Transverse colon (tissue), 4 donors: ENCODE measurements at regions not wholly inside any gene's neighbourhood (a gene's known extent, or its start where the extent isn't known, plus 50 kb on each side); places are given as distances from the start of the nearest gene placed in this dataset.

Experiments
- DNase-seq: peaks from one replicate; pipeline ENCODE4 v3.0.0-alpha.2; 2019
- H3K27ac ChIP-seq, 4 donors: fragments of 200-600 bp; sonication (generic); 2 replicates each; pipeline ENCODE4 v1.5.1; 2016 to 2018; ENCODE audit warnings: inconsistent platforms in 4 of 4
- H3K27me3 ChIP-seq: fragments of 200-600 bp; sonication (generic); 2 replicates; pipeline ENCODE4 v1.5.1; 2017; ENCODE audit warnings: inconsistent platforms
- H3K36me3 ChIP-seq, 4 donors: fragments of 200-600 bp; sonication (generic); 2 replicates each; pipeline ENCODE4 v1.5.1; 2017 to 2019; ENCODE audit warnings: inconsistent platforms in 4 of 4
- H3K4me1 ChIP-seq, 4 donors: fragments of 200-600 bp; sonication (generic); 2 replicates each; pipeline ENCODE4 v1.5.1; 2017 to 2020; ENCODE audit warnings: inconsistent platforms in 4 of 4
- H3K4me3 ChIP-seq, 4 donors: fragments of 200-600 bp; sonication (generic); 1 replicate in 1 of 4; 2 replicates in 3 of 4; pipeline versions ENCODE4 v1.5.1 to v1.6.1; 2017 to 2019; ENCODE audit warnings: inconsistent platforms in 4 of 4
- H3K9me3 ChIP-seq, 2 donors: fragments of 200-600 bp; sonication (generic); 2 replicates each; pipeline ENCODE4 v1.5.1; 2017 to 2019; ENCODE audit warnings: inconsistent platforms in 2 of 2
- EP300 ChIP-seq: sonication (generic); formaldehyde crosslinking; IDR thresholded peaks from one replicate; pipeline ENCODE4 v1.6.1; 2017; ENCODE audit warnings: antibody characterized with exemption, low read depth
- POLR2A ChIP-seq: fragments of 450-650 bp; IDR thresholded peaks from one replicate; pipeline ENCODE4 v1.6.1; 2016; ENCODE audit warnings: antibody characterized with exemption, mild to moderate bottlenecking, moderate library complexity
- POLR2AphosphoS5 ChIP-seq, 3 donors: sonication (generic); formaldehyde crosslinking; IDR thresholded peaks; one replicate each; pipeline ENCODE4 v1.6.1; 2016; ENCODE audit warnings: antibody characterized with exemption in 3 of 3
- WGBS, 2 donors: methylation state at CpG; one replicate each; pipeline ENCODE4 v1.1.5; 2018; ENCODE audit warnings: low coverage in 1 of 2; 5-methylcytosine and 5-hydroxymethylcytosine counted together
- in situ Hi-C, 4 donors: fragments of 200-750 bp; cut with MboI; loops; one replicate each; pipeline versions ENCODE4 v1.15.0 to v1.15.1; 2017; ENCODE audit warnings: low sequenced_read_pairs in 3 of 4, low pct_ligation_motif_present in 1 of 4, low pct_unique_long_range_greater_than_20kb in 1 of 4
- intact Hi-C: fragments of 100-400 bp; cut with DNase I; formaldehyde crosslinking; loops from one replicate; pipeline ENCODE4 v1.15.1; 2023; ENCODE audit warnings: low total_unique reads
- TF ChIP-seq, protein P1 (sequence below), 5 experiments: fragments of 200-600 bp in 3 of 5; fragments of 450-650 bp in 2 of 5; sonication (generic) in 3 of 5; IDR thresholded peaks; 1 replicate in 2 of 5; 2 replicates in 3 of 5; pipeline ENCODE4 v1.5.1; 2016 to 2017; ENCODE audit warnings: antibody characterized with exemption in 5 of 5, inconsistent platforms in 3 of 5, mild to moderate bottlenecking in 2 of 5, moderate library complexity in 1 of 5

DNA sequence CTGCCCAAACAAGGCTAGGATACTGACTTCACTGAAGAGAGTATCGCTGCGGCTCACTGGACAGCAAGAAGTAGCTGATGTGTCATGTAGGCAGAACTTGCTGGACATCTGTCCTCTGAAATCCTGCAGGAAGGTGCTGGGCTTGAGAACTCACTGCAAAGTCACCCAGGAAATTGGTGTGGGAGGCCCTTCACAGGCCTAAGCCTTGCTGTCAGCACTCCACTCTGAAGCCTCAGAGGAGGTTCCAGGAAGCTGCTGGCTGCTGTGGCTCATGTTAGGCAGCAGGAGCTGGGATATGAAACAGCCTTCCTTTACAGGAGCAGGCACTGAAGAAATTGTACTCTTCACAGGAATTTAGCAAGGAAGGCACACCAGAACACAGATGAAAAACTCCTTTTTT is 88.3 kb upstream of the CCDC68 start:
- intact Hi-C loops = no loop called here

DNA sequence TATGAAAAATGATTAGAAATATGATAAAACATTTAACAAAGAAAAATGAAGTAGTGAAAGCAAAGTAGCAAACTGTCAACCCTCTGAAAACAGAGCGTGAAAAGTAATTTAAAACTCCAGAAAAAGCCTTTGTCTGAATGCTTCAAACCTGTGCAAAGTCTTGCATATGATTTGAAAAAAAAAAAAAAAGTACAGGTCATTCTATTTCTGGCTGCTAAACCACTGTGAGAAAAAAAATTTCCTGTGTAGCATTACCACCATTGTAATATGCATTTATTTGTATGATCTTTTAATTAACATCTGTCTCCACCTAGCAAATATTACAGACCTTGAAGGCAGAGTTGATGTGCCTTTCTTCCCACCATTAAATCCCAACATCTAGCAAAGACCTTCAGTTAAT is 82.1 kb upstream of the CCDC68 start:
- H3K4me1 ChIP-seq = no peaks in the 10 kb centered on the region
- WGBS, 2 donors = 77 to 85% methylated on average over 1 of the region's 1 CpG
- H3K36me3 ChIP-seq = no peaks in the 10 kb centered on the region
- no peak for DNase-seq
- no peak overlapping the region for H3K27ac ChIP-seq
- no peaks in the 10 kb centered on the region for H3K9me3 ChIP-seq
- no peaks in the 10 kb centered on the region for H3K27me3 ChIP-seq
- intact Hi-C loops = no loop called here
- TF ChIP-seq POLR2A (no peak), EP300 (no peak), POLR2AphosphoS5 (IDR thresholded peaks at IDR 0.05) (no peak)
- TF ChIP-seq, protein P1, sequence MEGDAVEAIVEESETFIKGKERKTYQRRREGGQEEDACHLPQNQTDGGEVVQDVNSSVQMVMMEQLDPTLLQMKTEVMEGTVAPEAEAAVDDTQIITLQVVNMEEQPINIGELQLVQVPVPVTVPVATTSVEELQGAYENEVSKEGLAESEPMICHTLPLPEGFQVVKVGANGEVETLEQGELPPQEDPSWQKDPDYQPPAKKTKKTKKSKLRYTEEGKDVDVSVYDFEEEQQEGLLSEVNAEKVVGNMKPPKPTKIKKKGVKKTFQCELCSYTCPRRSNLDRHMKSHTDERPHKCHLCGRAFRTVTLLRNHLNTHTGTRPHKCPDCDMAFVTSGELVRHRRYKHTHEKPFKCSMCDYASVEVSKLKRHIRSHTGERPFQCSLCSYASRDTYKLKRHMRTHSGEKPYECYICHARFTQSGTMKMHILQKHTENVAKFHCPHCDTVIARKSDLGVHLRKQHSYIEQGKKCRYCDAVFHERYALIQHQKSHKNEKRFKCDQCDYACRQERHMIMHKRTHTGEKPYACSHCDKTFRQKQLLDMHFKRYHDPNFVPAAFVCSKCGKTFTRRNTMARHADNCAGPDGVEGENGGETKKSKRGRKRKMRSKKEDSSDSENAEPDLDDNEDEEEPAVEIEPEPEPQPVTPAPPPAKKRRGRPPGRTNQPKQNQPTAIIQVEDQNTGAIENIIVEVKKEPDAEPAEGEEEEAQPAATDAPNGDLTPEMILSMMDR (IDR thresholded peaks at IDR 0.05) = no peak
- in situ Hi-C loops = no loop called here
- H3K4me3 ChIP-seq = no peak overlapping the region

More for the DNA sequence above, 88.3 kb upstream of the CCDC68 start:
- no peaks in the 10 kb centered on the region for H3K36me3 ChIP-seq
- no peaks in the 10 kb centered on the region for H3K9me3 ChIP-seq
- no peak for DNase-seq
- no peak overlapping the region for H3K4me3 ChIP-seq
- in situ Hi-C loops = no loop called here
- TF ChIP-seq POLR2A (no peak), POLR2AphosphoS5 (IDR thresholded peaks at IDR 0.05) (no peak), EP300 (no peak)
- TF ChIP-seq, protein P1 (IDR thresholded peaks at IDR 0.05) = no peak
- no peaks in the 10 kb centered on the region for H3K4me1 ChIP-seq
- no peak overlapping the region for H3K27ac ChIP-seq
- no peaks in the 10 kb centered on the region for H3K27me3 ChIP-seq
- WGBS, 2 donors = 95% methylated on average over 2 of the region's 2 CpGs; no CpG with 5 or more reads in 1 of the 2 donors

DNA sequence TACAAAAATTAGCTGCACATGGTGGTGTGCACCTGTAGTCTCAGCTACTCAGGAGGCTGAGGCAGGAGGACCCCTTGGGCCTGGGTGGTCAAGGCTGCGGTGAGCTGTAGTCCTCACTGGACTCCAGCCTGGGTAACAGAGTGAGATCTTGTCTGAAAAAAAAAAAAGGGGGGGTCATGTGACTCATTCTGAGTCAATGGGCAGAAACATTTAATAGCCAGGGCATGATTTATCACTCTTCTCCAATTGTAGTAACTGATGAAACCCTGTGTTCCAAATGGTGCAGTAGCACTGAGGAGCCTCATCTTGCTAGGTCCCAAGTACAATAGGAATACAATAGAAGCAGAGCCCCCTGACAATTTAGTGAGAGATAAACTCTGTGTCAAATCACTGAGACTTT is 78.9 kb upstream of the CCDC68 start:
- Histone ChIP-seq H3K27me3 (no peaks in the 10 kb centered on the region), H3K36me3 (no peaks in the 10 kb centered on the region), H3K4me1 (no peaks in the 10 kb centered on the region), H3K4me3 (no peak overlapping the region), H3K27ac (no peak overlapping the region), H3K9me3 (no peaks in the 10 kb centered on the region)
- TF ChIP-seq, protein P1 (IDR thresholded peaks at IDR 0.05) = no peak
- no peak for TF ChIP-seq POLR2AphosphoS5 (IDR thresholded peaks at IDR 0.05)
- intact Hi-C loops = no loop called here
- WGBS, 2 donors = 92 to 100% methylated on average over 1 of the region's 1 CpG
- in situ Hi-C loops = no loop called here
- no peak for DNase-seq

DNA sequence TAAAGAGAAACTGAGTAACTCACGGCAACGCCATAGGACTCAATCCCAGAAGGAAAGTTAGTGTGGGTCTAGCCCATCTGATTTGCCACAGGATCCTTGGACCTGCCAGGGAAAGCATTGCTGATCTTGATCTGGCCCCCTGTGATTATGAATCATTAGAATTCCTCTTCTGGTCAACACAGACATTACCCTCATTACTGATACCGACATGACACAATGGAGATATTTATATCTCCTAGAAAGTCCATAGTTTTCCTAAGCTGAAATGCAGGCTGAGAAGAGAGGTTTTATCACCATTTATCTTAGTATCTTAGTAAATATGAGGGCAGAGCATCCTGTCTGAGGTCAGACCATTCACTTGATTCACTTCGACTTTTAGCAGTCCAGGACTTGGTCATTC is 75.5 kb upstream of the CCDC68 start:
- no peaks in the 10 kb centered on the region for H3K36me3 ChIP-seq
- intact Hi-C loops = no loop called here
- H3K4me3 ChIP-seq = no peak overlapping the region
- no peak for TF ChIP-seq POLR2AphosphoS5 (IDR thresholded peaks at IDR 0.05)
- H3K27ac ChIP-seq = no peak overlapping the region
- no peak for DNase-seq
- 62 to 82% methylated on average over 2 to 4 of the region's 4 CpGs for WGBS, 2 donors
- no peaks in the 10 kb centered on the region for H3K4me1 ChIP-seq
- H3K9me3 ChIP-seq = no peaks in the 10 kb centered on the region
- in situ Hi-C loops = no loop called here
- no peaks in the 10 kb centered on the region for H3K27me3 ChIP-seq

DNA sequence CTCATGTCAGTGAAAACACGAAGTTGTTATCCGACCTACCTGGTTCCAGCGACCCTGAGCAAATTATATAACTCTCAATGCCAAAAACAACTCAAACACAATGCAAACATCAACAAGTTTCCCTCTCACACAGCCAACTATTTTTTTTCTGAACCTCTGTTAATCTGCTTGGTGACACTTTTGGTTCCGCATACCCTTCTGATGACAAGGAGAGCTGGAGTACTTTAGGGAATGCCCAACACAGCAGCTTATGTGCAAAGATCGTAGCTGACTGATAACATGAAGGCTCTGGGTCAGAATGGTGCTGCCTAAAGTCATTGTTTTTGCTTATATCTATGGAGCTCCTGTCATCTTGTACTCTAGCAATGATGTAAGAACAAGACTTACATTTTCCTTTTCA is 72.7 kb upstream of the CCDC68 start:
- intact Hi-C loops (no loop called here), in situ Hi-C loops (no loop called here)
- no peak for TF ChIP-seq POLR2A
- no peak for TF ChIP-seq EP300
- no peak for TF ChIP-seq POLR2AphosphoS5 (IDR thresholded peaks at IDR 0.05)
- TF ChIP-seq, protein P1 (IDR thresholded peaks at IDR 0.05) = no peak
- H3K27me3 ChIP-seq = no peaks in the 10 kb centered on the region
- H3K4me3 ChIP-seq = no peak overlapping the region
- no peak for DNase-seq
- H3K9me3 ChIP-seq = no peaks in the 10 kb centered on the region
- H3K4me1 ChIP-seq = no peaks in the 10 kb centered on the region
- no peaks in the 10 kb centered on the region for H3K36me3 ChIP-seq
- WGBS, 2 donors = 62 to 64% methylated on average over 4 to 5 of the region's 5 CpGs
- H3K27ac ChIP-seq = no peak overlapping the region
